Adrenal gland (tissue), 9 donors: ENCODE measurements at regions not wholly inside any gene's neighbourhood (a gene's known extent, or its start where the extent isn't known, plus 50 kb on each side); places are given as distances from the start of the nearest gene placed in this dataset.
A peak's percentile ranks its signal among the peaks of the same experiment; 100 is the strongest.

Experiments used
- DNase-seq, 7 donors: peaks; one replicate each; pipeline ENCODE4 v3.0.0-alpha.2; 2019 to 2020
- H3K27ac ChIP-seq, 5 donors: fragments of 200-600 bp; sonication (generic) in 4 of 5; 1 replicate in 3 of 5; 2 replicates in 2 of 5; pipeline versions ENCODE4 v1.5.1 to v1.8.0; 2016 to 2020; ENCODE audit warnings: mild to moderate bottlenecking in 1 of 5
- H3K27me3 ChIP-seq: fragments of 200-600 bp; 2 replicates; pipeline ENCODE4 v1.8.0; 2021
- H3K36me3 ChIP-seq, 2 donors: fragments of 200-600 bp; replicated peaks in 1 of 2; 1 replicate in 1 of 2; 2 replicates in 1 of 2; pipeline versions ENCODE4 v1.5.1 to v1.8.0; 2018 to 2022
- H3K4me1 ChIP-seq, 2 donors: fragments of 200-600 bp; replicated peaks in 1 of 2; 1 replicate in 1 of 2; 2 replicates in 1 of 2; pipeline versions ENCODE4 v1.5.1 to v1.8.0; 2018 to 2021
- H3K4me3 ChIP-seq, 4 donors: fragments of 200-600 bp; sonication (generic) in 3 of 4; one replicate each; pipeline ENCODE4 v1.5.1; 2016 to 2018
- H3K9me3 ChIP-seq, 3 donors: fragments of 200-600 bp; sonication (generic) in 1 of 3; replicated peaks in 1 of 3; 1 replicate in 2 of 3; 2 replicates in 1 of 3; pipeline versions ENCODE4 v1.5.1 to v1.8.0; 2016 to 2021
- CTCF ChIP-seq, 6 experiments: fragments of 450-650 bp in 4 of 6; fragments of 200-600 bp in 2 of 6; sonication (generic) in 1 of 6; IDR thresholded peaks; 1 replicate in 5 of 6; 2 replicates in 1 of 6; pipeline versions ENCODE4 v1.5.1 to v1.8.0; 2016 to 2021; ENCODE audit warnings: antibody characterized with exemption in 6 of 6, mild to moderate bottlenecking in 2 of 6, moderate library complexity in 1 of 6
- POLR2A ChIP-seq, 2 donors: fragments of 450-650 bp; IDR thresholded peaks; one replicate each; pipeline ENCODE4 v1.6.1; 2017; ENCODE audit warnings: antibody characterized with exemption in 2 of 2, mild to moderate bottlenecking in 2 of 2, moderate library complexity in 1 of 2
- WGBS, 4 donors: extraction: QIAGEN DNeasy Blood & Tissue Kit in 2 of 4; methylation state at CpG; one replicate each; pipeline versions ENCODE4 v1.1.5 to v1.1.7; 2013 to 2017; 5-methylcytosine and 5-hydroxymethylcytosine counted together
- intact Hi-C, 2 donors: fragments of 100-400 bp; cut with DNase I; formaldehyde crosslinking; loops; one replicate each; pipeline versions ENCODE4 v1.14.1 to v1.15.0; 2022 to 2023
- donor health status: healthy with polysubstance abuse.
- donor health status: Bipolar disorder and iron deficiency.
- donor health status: DM: yes; HTN: yes; CAD: no.
- donor health status: DM: no; HTN: no; CAD: no.
- donor health status: DM: no; HTN: no; CAD: no.

- Histone ChIP-seq H3K9me3 (no peaks in the 10 kb centered on the region), H3K27ac (no peak overlapping the region), H3K4me1 (no peaks in the 10 kb centered on the region), H3K4me3 (no peak overlapping the region), H3K36me3 (no peaks in the 10 kb centered on the region), H3K27me3 (no peaks in the 10 kb centered on the region)
- no peak for TF ChIP-seq CTCF (IDR thresholded peaks at IDR 0.05)
- TF ChIP-seq POLR2A (IDR thresholded peaks at IDR 0.05), result no peak
- intact Hi-C loops, result no loop called here
- no peak for DNase-seq
- WGBS, 4 donors, result 74 to 83% (median 77%) methylated on average over 9 of the region's 9 CpGs
These were observed 261.3 kb downstream of the RPLP1 start for GRCh38 chr15:69713726-69714559.

- 40 to 82% (median 63%) methylated on average over 2 of the region's 2 CpGs for WGBS, 4 donors
- H3K4me1 ChIP-seq, result no peaks in the 10 kb centered on the region
- no peak for DNase-seq
- TF ChIP-seq CTCF (IDR thresholded peaks at IDR 0.05) (no peak), POLR2A (IDR thresholded peaks at IDR 0.05) (no peak)
- H3K27ac ChIP-seq, result no peak overlapping the region
- no peaks in the 10 kb centered on the region for H3K9me3 ChIP-seq
- H3K27me3 ChIP-seq, result no peaks in the 10 kb centered on the region
- H3K36me3 ChIP-seq, result no peaks in the 10 kb centered on the region
- intact Hi-C loops, result no loop called here
- no peak overlapping the region for H3K4me3 ChIP-seq
These were observed 262.6 kb downstream of the RPLP1 start for GRCh38 chr15:69715210-69715609.

- Histone ChIP-seq H3K9me3 (no peaks in the 10 kb centered on the region), H3K36me3 (no peaks in the 10 kb centered on the region), H3K27me3 (no peaks in the 10 kb centered on the region), H3K4me3 (no peak overlapping the region), H3K4me1 (no peaks in the 10 kb centered on the region), H3K27ac (peak overlapping the region in 1 of 5 donors; percentile 71)
- intact Hi-C loops, result no loop called here
- no peak for TF ChIP-seq POLR2A (IDR thresholded peaks at IDR 0.05)
- no peak for TF ChIP-seq CTCF (IDR thresholded peaks at IDR 0.05)
- no peak for DNase-seq
- 77 to 83% (median 82%) methylated on average over 2 of the region's 2 CpGs for WGBS, 4 donors
These were observed 265.8 kb downstream of the RPLP1 start for GRCh38 chr15:69718436-69718835.

GRCh38 chr15:69718916-69719315 lies 266.3 kb downstream of the RPLP1 start:
- intact Hi-C loops, result no loop called here
- Histone ChIP-seq H3K36me3 (no peaks in the 10 kb centered on the region), H3K27me3 (no peaks in the 10 kb centered on the region), H3K9me3 (no peaks in the 10 kb centered on the region), H3K4me3 (no peak overlapping the region), H3K4me1 (no peaks in the 10 kb centered on the region), H3K27ac (peak overlapping the region in 1 of 5 donors; percentile 71)
- 50 to 59% (median 57%) methylated on average over 4 of the region's 4 CpGs for WGBS, 4 donors
- TF ChIP-seq CTCF (IDR thresholded peaks at IDR 0.05), result no peak
- TF ChIP-seq POLR2A (IDR thresholded peaks at IDR 0.05), result no peak
- peak in 6 of 7 donors; percentile 13 to 69 (median 46) for DNase-seq
